Astrocyte (in vitro differentiated cells and primary cell): ENCODE measurements at regions not wholly inside any gene's neighbourhood (a gene's known extent, or its start where the extent isn't known, plus 50 kb on each side); places are given as distances from the start of the nearest gene placed in this dataset.

Experiments
- DNase-seq: peaks from one replicate; pipeline ENCODE4 v3.0.0-alpha.2; 2010; ENCODE audit warnings: low read depth
- FAIRE-seq: peaks from 2 replicates; lab custom pipeline; 2011; peaks lifted over from hg19 to GRCh38; lab: Jason Lieb, UNC
- H2AFZ ChIP-seq: 2 replicates; pipeline ENCODE4 v1.6.0; 2012; ENCODE audit warnings: low read depth, low read length, inconsistent platforms
- H3K27ac ChIP-seq: 2 replicates; pipeline ENCODE4 v1.5.1; 2011; ENCODE audit warnings: low read depth, low read length, inconsistent platforms
- H3K27me3 ChIP-seq: 2 replicates; pipeline ENCODE4 v1.6.0; 2011; ENCODE audit warnings: low read length, inconsistent platforms; ENCODE audit not compliant: insufficient read depth
- H3K36me3 ChIP-seq: 2 replicates; pipeline ENCODE4 v1.5.1; 2011; ENCODE audit warnings: low read length, inconsistent platforms; ENCODE audit not compliant: insufficient read depth
- H3K4me1 ChIP-seq: 2 replicates; pipeline ENCODE4 v1.5.1; 2011; ENCODE audit warnings: low read length, inconsistent platforms; ENCODE audit not compliant: insufficient read depth
- H3K4me2 ChIP-seq: 2 replicates; pipeline ENCODE4 v1.6.0; 2012; ENCODE audit warnings: low read length, inconsistent platforms
- H3K4me3 ChIP-seq: 2 replicates; pipeline ENCODE4 v1.5.1; 2011; ENCODE audit warnings: low read depth, mild to moderate bottlenecking, low read length, inconsistent platforms; ENCODE audit not compliant: insufficient read depth
- H3K79me2 ChIP-seq: 2 replicates; pipeline ENCODE4 v1.6.0; 2012; ENCODE audit warnings: mild to moderate bottlenecking, low read length, inconsistent platforms; ENCODE audit not compliant: insufficient read depth
- H3K9ac ChIP-seq: 2 replicates; pipeline ENCODE4 v1.6.0; 2012; ENCODE audit warnings: mild to moderate bottlenecking, low read length, inconsistent platforms
- H3K9me3 ChIP-seq: 2 replicates; pipeline ENCODE4 v1.5.1; 2012; ENCODE audit warnings: low read depth, mild to moderate bottlenecking, low read length, inconsistent platforms; ENCODE audit not compliant: insufficient read depth
- H4K20me1 ChIP-seq: 2 replicates; pipeline ENCODE4 v1.6.0; 2012; ENCODE audit warnings: low read length, inconsistent platforms; ENCODE audit not compliant: insufficient read depth
- H3K27ac Mint-ChIP-seq: one replicate; pipeline ENCODE4 v1.8.0; 2021; ENCODE audit warnings: mild to moderate bottlenecking, mixed read lengths; ENCODE audit not compliant: unreplicated experiment
- H3K27me3 Mint-ChIP-seq: one replicate; pipeline ENCODE4 v1.8.0; 2021; ENCODE audit warnings: low read depth, mixed read lengths; ENCODE audit not compliant: unreplicated experiment
- H3K36me3 Mint-ChIP-seq: one replicate; pipeline ENCODE4 v1.8.0; 2021; ENCODE audit warnings: low read depth, mixed read lengths; ENCODE audit not compliant: unreplicated experiment
- H3K4me1 Mint-ChIP-seq: one replicate; pipeline ENCODE4 v1.8.0; 2021; ENCODE audit warnings: low read depth, mixed read lengths; ENCODE audit not compliant: unreplicated experiment
- H3K4me3 Mint-ChIP-seq: one replicate; pipeline ENCODE4 v1.8.0; 2021; ENCODE audit warnings: mild to moderate bottlenecking, moderate library complexity, mixed read lengths; ENCODE audit not compliant: unreplicated experiment
- H3K9me3 Mint-ChIP-seq: one replicate; pipeline ENCODE4 v1.8.0; 2021; ENCODE audit warnings: mild to moderate bottlenecking, mixed read lengths; ENCODE audit not compliant: unreplicated experiment
- EZH2 ChIP-seq: IDR thresholded peaks from 2 replicates; pipeline ENCODE4 v1.6.1; 2012; ENCODE audit warnings: mild to moderate bottlenecking, low read length, inconsistent platforms; ENCODE audit not compliant: insufficient read depth
- TF ChIP-seq, protein P1 (sequence below): IDR thresholded peaks from 2 replicates; pipeline ENCODE4 v1.5.1; 2011; ENCODE audit warnings: low read depth, mild to moderate bottlenecking, inconsistent platforms, low read length, moderate library complexity; ENCODE audit not compliant: insufficient read depth

- no peak overlapping the region for H3K4me3 Mint-ChIP-seq
- no peaks in the 10 kb centered on the region for H3K27me3 Mint-ChIP-seq
- FAIRE-seq (peak; percentile 20), DNase-seq (no peak)
- Histone ChIP-seq H2AFZ (no peak overlapping the region), H3K79me2 (no peaks in the 10 kb centered on the region), H3K27ac (no peak overlapping the region), H3K36me3 (no peaks in the 10 kb centered on the region), H3K9me3 (no peaks in the 10 kb centered on the region), H3K27me3 (no peaks in the 10 kb centered on the region), H3K4me2 (no peak overlapping the region), H4K20me1 (no peaks in the 10 kb centered on the region), H3K9ac (no peak overlapping the region), H3K4me1 (no peaks in the 10 kb centered on the region), H3K4me3 (no peak overlapping the region)
- H3K9me3 Mint-ChIP-seq: peaks cover 3% of the 10 kb centered on the region
- H3K36me3 Mint-ChIP-seq: no peaks in the 10 kb centered on the region
- H3K27ac Mint-ChIP-seq: peak overlapping the region; percentile 35
- TF ChIP-seq, protein P1, sequence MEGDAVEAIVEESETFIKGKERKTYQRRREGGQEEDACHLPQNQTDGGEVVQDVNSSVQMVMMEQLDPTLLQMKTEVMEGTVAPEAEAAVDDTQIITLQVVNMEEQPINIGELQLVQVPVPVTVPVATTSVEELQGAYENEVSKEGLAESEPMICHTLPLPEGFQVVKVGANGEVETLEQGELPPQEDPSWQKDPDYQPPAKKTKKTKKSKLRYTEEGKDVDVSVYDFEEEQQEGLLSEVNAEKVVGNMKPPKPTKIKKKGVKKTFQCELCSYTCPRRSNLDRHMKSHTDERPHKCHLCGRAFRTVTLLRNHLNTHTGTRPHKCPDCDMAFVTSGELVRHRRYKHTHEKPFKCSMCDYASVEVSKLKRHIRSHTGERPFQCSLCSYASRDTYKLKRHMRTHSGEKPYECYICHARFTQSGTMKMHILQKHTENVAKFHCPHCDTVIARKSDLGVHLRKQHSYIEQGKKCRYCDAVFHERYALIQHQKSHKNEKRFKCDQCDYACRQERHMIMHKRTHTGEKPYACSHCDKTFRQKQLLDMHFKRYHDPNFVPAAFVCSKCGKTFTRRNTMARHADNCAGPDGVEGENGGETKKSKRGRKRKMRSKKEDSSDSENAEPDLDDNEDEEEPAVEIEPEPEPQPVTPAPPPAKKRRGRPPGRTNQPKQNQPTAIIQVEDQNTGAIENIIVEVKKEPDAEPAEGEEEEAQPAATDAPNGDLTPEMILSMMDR: no peak
- TF ChIP-seq EZH2: no peak
- H3K4me1 Mint-ChIP-seq: peaks cover 14% of the 10 kb centered on the region
These were observed 132.3 kb downstream of the TTC32 start for GRCh38 chr2:19769513-19769912.

DNA sequence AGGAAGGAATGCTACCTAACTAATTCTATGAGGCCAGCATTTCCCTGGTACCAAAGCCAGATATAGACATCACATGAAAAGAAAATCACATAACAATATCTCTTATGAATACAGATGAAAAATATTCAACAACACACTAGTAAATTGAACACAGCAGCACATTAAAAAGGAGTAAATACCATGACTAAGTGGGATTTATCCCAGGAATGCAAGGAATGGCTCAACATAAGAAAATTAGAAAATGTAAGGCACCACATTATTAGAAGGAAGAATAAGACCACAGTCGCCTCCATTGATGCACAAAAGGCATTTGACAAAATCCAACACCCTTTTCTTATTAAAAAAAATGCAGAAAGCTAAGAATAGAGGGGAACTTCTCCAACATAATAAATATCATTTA lies 133.9 kb downstream of the TTC32 start:
- Histone ChIP-seq H3K79me2 (no peaks in the 10 kb centered on the region), H4K20me1 (no peaks in the 10 kb centered on the region), H3K27ac (no peak overlapping the region), H3K36me3 (no peaks in the 10 kb centered on the region), H3K9me3 (no peaks in the 10 kb centered on the region), H3K4me2 (no peak overlapping the region), H3K4me3 (no peak overlapping the region), H3K9ac (no peak overlapping the region), H2AFZ (no peak overlapping the region), H3K27me3 (no peaks in the 10 kb centered on the region), H3K4me1 (no peaks in the 10 kb centered on the region)
- peak; percentile 20 for FAIRE-seq
- H3K4me1 Mint-ChIP-seq: peaks cover 14% of the 10 kb centered on the region
- peak overlapping the region; percentile 48 for H3K27ac Mint-ChIP-seq
- no peak overlapping the region for H3K4me3 Mint-ChIP-seq
- H3K9me3 Mint-ChIP-seq: peaks cover 3% of the 10 kb centered on the region
- no peaks in the 10 kb centered on the region for H3K36me3 Mint-ChIP-seq
- no peaks in the 10 kb centered on the region for H3K27me3 Mint-ChIP-seq
- no peak for DNase-seq
- TF ChIP-seq, protein P1: no peak
- TF ChIP-seq EZH2: no peak

DNA sequence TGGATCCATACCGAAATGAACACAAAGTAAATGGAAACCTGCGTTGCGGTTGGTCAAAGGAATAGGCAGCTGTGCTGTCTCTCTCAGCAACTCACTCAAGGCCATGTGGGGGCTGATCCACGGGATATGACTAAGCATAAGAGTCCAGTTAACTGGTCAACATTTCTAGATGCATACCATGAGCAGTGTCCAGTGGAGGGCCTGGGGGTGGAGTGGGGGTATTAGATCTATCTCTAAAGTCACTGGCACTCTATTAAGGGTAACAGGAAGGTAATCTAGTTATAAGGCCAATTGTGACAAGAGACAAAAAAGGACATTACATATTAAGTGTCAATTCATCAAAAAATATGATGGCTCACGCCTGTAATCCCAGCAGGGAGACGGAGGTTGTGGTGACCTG lies 136.8 kb downstream of the TTC32 start:
- H2AFZ ChIP-seq: no peak overlapping the region
- H3K9me3 Mint-ChIP-seq: peaks cover 3% of the 10 kb centered on the region

More for the DNA sequence above, 136.8 kb downstream of the TTC32 start:
- FAIRE-seq: no peak
- Mint-ChIP-seq H3K27me3 (peaks cover under 1% of the 10 kb centered on the region), H3K36me3 (no peaks in the 10 kb centered on the region), H3K4me1 (peaks cover 20% of the 10 kb centered on the region), H3K27ac (peak overlapping the region; percentile 44), H3K4me3 (no peak overlapping the region)
- Histone ChIP-seq H3K27me3 (no peaks in the 10 kb centered on the region), H3K4me1 (peaks cover 8% of the 10 kb centered on the region), H3K36me3 (no peaks in the 10 kb centered on the region), H4K20me1 (no peaks in the 10 kb centered on the region), H3K27ac (no peak overlapping the region), H3K4me3 (no peak overlapping the region), H3K79me2 (no peaks in the 10 kb centered on the region), H3K9me3 (no peaks in the 10 kb centered on the region), H3K9ac (no peak overlapping the region), H3K4me2 (no peak overlapping the region)
- no peak for TF ChIP-seq EZH2
- TF ChIP-seq, protein P1: no peak
- DNase-seq: no peak
